Psoas muscle (tissue), 7 donors: ENCODE measurements at regions not wholly inside any gene's neighbourhood (a gene's known extent, or its start where the extent isn't known, plus 50 kb on each side); places are given as distances from the start of the nearest gene placed in this dataset.

Experiments
- ATAC-seq, 4 donors: fragments of 200-7000 bp; cut with Tn5 transposase; one replicate each; pipeline ENCODE4 v1.9.1; 2020; ENCODE audit warnings: moderate library complexity in 3 of 4, mild to moderate bottlenecking in 2 of 4
- DNase-seq, 2 donors: peaks; one replicate each; pipeline ENCODE4 v3.0.0-alpha.2; 2020
- H3K27ac ChIP-seq: fragments of 200-600 bp; one replicate; pipeline ENCODE4 v1.8.0; 2022
- H3K27me3 ChIP-seq, 3 donors: fragments of 200-600 bp in 1 of 3; one replicate each; pipeline versions ENCODE4 v1.6.1 to v1.8.0; 2013 to 2022; ENCODE audit warnings: low read length in 2 of 3, mild to moderate bottlenecking in 2 of 3, moderate library complexity in 1 of 3; ENCODE audit not compliant: insufficient read depth in 3 of 3
- H3K36me3 ChIP-seq, 2 donors: fragments of 200-600 bp in 1 of 2; one replicate each; pipeline versions ENCODE4 v1.6.1 to v1.8.0; 2013 to 2022; ENCODE audit warnings: low read depth in 1 of 2, mild to moderate bottlenecking in 1 of 2, moderate library complexity in 1 of 2; ENCODE audit not compliant: insufficient read depth in 1 of 2
- H3K4me1 ChIP-seq: fragments of 200-600 bp; one replicate; pipeline ENCODE4 v1.8.0; 2022
- H3K4me3 ChIP-seq: fragments of 200-600 bp; one replicate; pipeline ENCODE4 v1.8.0; 2022; ENCODE audit warnings: mild to moderate bottlenecking
- H3K9me3 ChIP-seq: fragments of 200-600 bp; one replicate; pipeline ENCODE4 v1.8.0; 2022
- CTCF ChIP-seq: fragments of 200-600 bp; IDR thresholded peaks from one replicate; pipeline ENCODE4 v1.8.0; 2022; ENCODE audit warnings: antibody characterized with exemption
- WGBS, 3 donors: extraction: QIAGEN DNeasy Blood & Tissue Kit; methylation state at CpG; one replicate each; pipeline versions ENCODE4 v1.1.6 to v1.1.7; 2013; 5-methylcytosine and 5-hydroxymethylcytosine counted together
- intact Hi-C, 2 donors: fragments of 100-400 bp; cut with DNase I; formaldehyde crosslinking; loops; one replicate each; pipeline versions ENCODE4 v1.11.0 to v1.14.2; 2022
- donor health status: healthy with polysubstance abuse.
- donor health status: DM: no; HTN: no; CAD: no; lungs with moderate emphysema.
- donor health status: Bipolar disorder and iron deficiency.
- donor health status: healthy.
- donor health status: DM: yes; HTN: yes; CAD: no.
- donor health status: DM: no; HTN: no; CAD: no.
- donor health status: DM: yes; HTN: yes; CAD: no.

GRCh38 chrX:42533761-42534160 lies 244.2 kb downstream of the PPP1R2C start:
- intact Hi-C loops, result no loop called here

GRCh38 chrX:42531441-42531840 lies 246.5 kb downstream of the PPP1R2C start:
- intact Hi-C loops, result no loop called here
- no peak overlapping the region for H3K4me3 ChIP-seq
- DNase-seq, result no peak
- H3K27ac ChIP-seq, result no peak overlapping the region
- peaks cover 4% of the 10 kb centered on the region for H3K9me3 ChIP-seq
- WGBS, 3 donors, result 30 to 33% (median 33%) methylated on average over 2 of the region's 2 CpGs
- H3K4me1 ChIP-seq, result no peaks in the 10 kb centered on the region
- H3K36me3 ChIP-seq, result no peaks in the 10 kb centered on the region
- H3K27me3 ChIP-seq, result peaks cover 0 to 1% (median 0%) of the 10 kb centered on the region in 3 donors
- no peak for ATAC-seq
- no peak for TF ChIP-seq CTCF

More at GRCh38 chrX:42533761-42534160, 244.2 kb downstream of the PPP1R2C start:
- DNase-seq, result no peak
- 43 to 56% (median 47%) methylated on average over 2 of the region's 2 CpGs for WGBS, 3 donors
- H3K4me3 ChIP-seq, result no peak overlapping the region
- H3K36me3 ChIP-seq, result no peaks in the 10 kb centered on the region
- TF ChIP-seq CTCF, result no peak
- H3K4me1 ChIP-seq, result no peaks in the 10 kb centered on the region
- no peaks in the 10 kb centered on the region for H3K9me3 ChIP-seq
- no peak for ATAC-seq
- peaks cover 0 to 1% (median 0%) of the 10 kb centered on the region in 3 donors for H3K27me3 ChIP-seq
- H3K27ac ChIP-seq, result no peak overlapping the region

GRCh38 chrX:42530027-42530426 lies 247.9 kb downstream of the PPP1R2C start:
- Histone ChIP-seq H3K4me3 (no peak overlapping the region), H3K36me3 (no peaks in the 10 kb centered on the region), H3K4me1 (no peaks in the 10 kb centered on the region), H3K27ac (no peak overlapping the region), H3K27me3 (peaks cover 0 to 1% (median 0%) of the 10 kb centered on the region in 3 donors), H3K9me3 (peaks cover 4% of the 10 kb centered on the region)
- intact Hi-C loops, result no loop called here
- ATAC-seq, result no peak
- 78 to 97% (median 92%) methylated on average over 1 of the region's 1 CpG for WGBS, 3 donors
- TF ChIP-seq CTCF, result no peak
- DNase-seq, result no peak

- Histone ChIP-seq H3K36me3 (no peaks in the 10 kb centered on the region), H3K27ac (no peak overlapping the region), H3K27me3 (peaks cover 0 to 1% (median 0%) of the 10 kb centered on the region in 3 donors), H3K9me3 (peaks cover 4% of the 10 kb centered on the region), H3K4me3 (no peak overlapping the region), H3K4me1 (no peaks in the 10 kb centered on the region)
- 57 to 65% (median 64%) methylated on average over 1 of the region's 1 CpG for WGBS, 3 donors
- ATAC-seq (no peak), DNase-seq (no peak)
- intact Hi-C loops, result no loop called here
- no peak for TF ChIP-seq CTCF
These were observed 253.6 kb downstream of the PPP1R2C start for GRCh38 chrX:42524379-42524778.

- intact Hi-C loops, result no loop called here
- DNase-seq, result no peak
- no peak for ATAC-seq
- H3K4me1 ChIP-seq, result no peaks in the 10 kb centered on the region
- TF ChIP-seq CTCF, result no peak
- no peaks in the 10 kb centered on the region for H3K36me3 ChIP-seq
- H3K4me3 ChIP-seq, result no peak overlapping the region
- H3K27me3 ChIP-seq, result no peaks in the 10 kb centered on the region
- WGBS, 3 donors, result 97 to 100% (median 98%) methylated on average over 1 of the region's 1 CpG
- no peaks in the 10 kb centered on the region for H3K9me3 ChIP-seq
- H3K27ac ChIP-seq, result no peak overlapping the region
These were observed 258.2 kb downstream of the PPP1R2C start for GRCh38 chrX:42519666-42520231.
